Lung (tissue), 11 donors: ENCODE measurements at regions not wholly inside any gene's neighbourhood (a gene's known extent, or its start where the extent isn't known, plus 50 kb on each side); places are given as distances from the start of the nearest gene placed in this dataset.
"Not testable (repeated sequence)": the region's sequence is repeated elsewhere in the genome, so short reads cannot be mapped to it uniquely, and the experiment has no call there.

ENCODE experiments used
- ATAC-seq: fragments of 200-7000 bp; cut with Tn5 transposase; one replicate; pipeline ENCODE4 v1.9.1; 2020; ENCODE audit warnings: moderate number of reproducible peaks; ENCODE audit not compliant: insufficient read depth, low FRiP score
- DNase-seq, 3 donors: peaks; one replicate each; pipeline ENCODE4 v3.0.0-alpha.2; 2013 to 2017
- H3K27ac ChIP-seq, 2 donors: one replicate each; pipeline ENCODE4 v1.5.1; 2013; ENCODE audit warnings: mild to moderate bottlenecking in 2 of 2, moderate library complexity in 2 of 2, control low read depth in 1 of 2, inconsistent platforms in 1 of 2, low read depth in 1 of 2, low read length in 1 of 2
- H3K27me3 ChIP-seq, 3 donors: one replicate each; pipeline ENCODE4 v1.5.1; 2013; ENCODE audit warnings: low read length in 2 of 3; ENCODE audit not compliant: control insufficient read depth in 3 of 3, insufficient read depth in 3 of 3
- H3K36me3 ChIP-seq, 4 donors: one replicate each; pipeline ENCODE4 v1.5.1; 2013; ENCODE audit warnings: low read length in 4 of 4, mild to moderate bottlenecking in 1 of 4, moderate library complexity in 1 of 4; ENCODE audit not compliant: control insufficient read depth in 4 of 4, insufficient read depth in 4 of 4
- H3K4me1 ChIP-seq, 5 donors: one replicate each; pipeline ENCODE4 v1.5.1; 2013; ENCODE audit warnings: low read length in 5 of 5, mild to moderate bottlenecking in 2 of 5, moderate library complexity in 1 of 5; ENCODE audit not compliant: control insufficient read depth in 5 of 5, insufficient read depth in 5 of 5
- H3K4me3 ChIP-seq: one replicate; pipeline ENCODE4 v1.5.1; 2013; ENCODE audit warnings: mild to moderate bottlenecking, control low read depth, moderate library complexity
- H3K9ac ChIP-seq, 2 donors: one replicate each; pipeline ENCODE4 v1.5.1; 2013; ENCODE audit warnings: low read length in 2 of 2, control low read depth in 1 of 2; ENCODE audit not compliant: insufficient read depth in 1 of 2
- H3K9me3 ChIP-seq, 4 donors: one replicate each; pipeline ENCODE4 v1.5.1; 2013; ENCODE audit warnings: low read length in 3 of 4, mild to moderate bottlenecking in 1 of 4, moderate library complexity in 1 of 4; ENCODE audit not compliant: control insufficient read depth in 4 of 4, insufficient read depth in 3 of 4
- WGBS, 2 donors: extraction: QIAGEN DNeasy Blood & Tissue Kit; methylation state at CpG; one replicate each; pipeline ENCODE4 v1.1.7; 2013; 5-methylcytosine and 5-hydroxymethylcytosine counted together
- TF ChIP-seq, protein P1 (sequence below): IDR thresholded peaks from 2 replicates; pipeline ENCODE4 v1.5.1; 2012; ENCODE audit warnings: mild to moderate bottlenecking; ENCODE audit errors: control extremely low read depth, extremely low read depth
- donor health status: control.
- donor health status: control.
- donor health status: Bipolar disorder and iron deficiency.
- donor health status: healthy.
- donor health status: DM: yes; HTN: yes; CAD: no.

DNA sequence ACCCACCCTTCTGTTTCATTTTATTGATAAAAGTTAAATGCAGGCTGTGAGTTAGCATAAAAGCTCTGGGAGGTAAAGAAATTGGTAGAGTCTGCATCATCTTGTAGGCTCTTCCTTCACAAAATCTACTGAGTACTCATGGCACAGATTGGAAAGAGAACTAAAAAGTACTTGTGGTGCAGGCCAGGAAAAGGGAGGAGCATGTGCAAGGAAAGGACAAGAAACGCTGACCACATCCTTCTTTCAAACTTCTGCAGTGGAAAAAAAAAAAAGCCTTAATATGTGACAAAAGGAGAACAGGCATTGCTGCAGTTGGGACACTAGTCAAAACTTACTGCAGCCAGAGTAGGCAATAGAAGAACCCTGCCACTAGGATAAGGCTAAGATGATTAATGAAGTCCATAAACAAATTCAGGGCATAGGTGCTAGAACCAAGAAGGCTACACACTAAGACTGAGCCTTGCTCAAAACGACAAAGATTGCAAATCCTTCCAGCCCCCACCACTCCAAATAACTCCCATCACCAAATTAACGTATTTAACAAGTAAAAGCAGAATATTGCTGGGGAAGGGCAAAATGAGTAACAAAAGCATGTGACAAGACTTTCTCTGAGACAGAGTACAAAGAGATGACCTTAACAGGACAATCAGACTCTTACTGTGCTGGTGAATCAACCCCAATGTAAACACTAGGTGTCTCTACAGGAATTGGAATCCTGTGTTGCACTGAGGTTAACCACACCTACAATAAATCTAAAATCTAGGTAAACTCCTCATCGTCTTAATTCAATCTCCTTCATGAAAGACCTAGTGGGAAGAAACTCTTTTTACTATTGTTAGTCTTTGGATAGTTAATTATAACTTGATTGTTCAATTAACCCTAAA is 1024.8 kb downstream of the TLE1 start:
- WGBS, 2 donors: 20 to 41% methylated on average over 4 of the region's 4 CpGs
- Histone ChIP-seq H3K9ac (no peak overlapping the region), H3K9me3 (peaks cover 0 to 8% (median 0%) of the 10 kb centered on the region in 4 donors), H3K27ac (no peak overlapping the region), H3K4me1 (no peaks in the 10 kb centered on the region), H3K4me3 (no peak overlapping the region), H3K36me3 (no peaks in the 10 kb centered on the region), H3K27me3 (no peaks in the 10 kb centered on the region)
- no peak for DNase-seq
- TF ChIP-seq, protein P1, sequence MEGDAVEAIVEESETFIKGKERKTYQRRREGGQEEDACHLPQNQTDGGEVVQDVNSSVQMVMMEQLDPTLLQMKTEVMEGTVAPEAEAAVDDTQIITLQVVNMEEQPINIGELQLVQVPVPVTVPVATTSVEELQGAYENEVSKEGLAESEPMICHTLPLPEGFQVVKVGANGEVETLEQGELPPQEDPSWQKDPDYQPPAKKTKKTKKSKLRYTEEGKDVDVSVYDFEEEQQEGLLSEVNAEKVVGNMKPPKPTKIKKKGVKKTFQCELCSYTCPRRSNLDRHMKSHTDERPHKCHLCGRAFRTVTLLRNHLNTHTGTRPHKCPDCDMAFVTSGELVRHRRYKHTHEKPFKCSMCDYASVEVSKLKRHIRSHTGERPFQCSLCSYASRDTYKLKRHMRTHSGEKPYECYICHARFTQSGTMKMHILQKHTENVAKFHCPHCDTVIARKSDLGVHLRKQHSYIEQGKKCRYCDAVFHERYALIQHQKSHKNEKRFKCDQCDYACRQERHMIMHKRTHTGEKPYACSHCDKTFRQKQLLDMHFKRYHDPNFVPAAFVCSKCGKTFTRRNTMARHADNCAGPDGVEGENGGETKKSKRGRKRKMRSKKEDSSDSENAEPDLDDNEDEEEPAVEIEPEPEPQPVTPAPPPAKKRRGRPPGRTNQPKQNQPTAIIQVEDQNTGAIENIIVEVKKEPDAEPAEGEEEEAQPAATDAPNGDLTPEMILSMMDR: no peak
- ATAC-seq: no peak

DNA sequence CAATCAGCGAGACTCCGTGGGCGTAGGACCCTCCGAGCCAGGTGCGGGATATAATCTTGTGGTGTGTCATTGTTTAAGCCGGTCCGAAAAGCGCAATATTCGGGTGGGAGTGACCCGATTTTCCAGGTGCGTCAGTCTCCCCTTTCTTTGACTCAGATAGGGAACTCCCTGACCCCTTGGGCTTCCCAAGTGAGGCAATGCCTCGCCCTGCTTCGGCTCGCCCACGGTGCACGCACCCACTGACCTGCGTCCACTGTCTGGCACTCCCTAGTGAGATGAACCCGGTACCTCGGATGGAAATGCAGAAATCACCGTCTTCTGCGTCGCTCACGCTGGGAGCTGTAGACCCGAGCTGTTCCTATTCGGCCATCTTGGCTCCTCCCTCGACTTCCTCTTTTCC is 1029.6 kb downstream of the TLE1 start:
- WGBS, 2 donors: 96 to 97% methylated on average over 26 of the region's 26 CpGs

DNA sequence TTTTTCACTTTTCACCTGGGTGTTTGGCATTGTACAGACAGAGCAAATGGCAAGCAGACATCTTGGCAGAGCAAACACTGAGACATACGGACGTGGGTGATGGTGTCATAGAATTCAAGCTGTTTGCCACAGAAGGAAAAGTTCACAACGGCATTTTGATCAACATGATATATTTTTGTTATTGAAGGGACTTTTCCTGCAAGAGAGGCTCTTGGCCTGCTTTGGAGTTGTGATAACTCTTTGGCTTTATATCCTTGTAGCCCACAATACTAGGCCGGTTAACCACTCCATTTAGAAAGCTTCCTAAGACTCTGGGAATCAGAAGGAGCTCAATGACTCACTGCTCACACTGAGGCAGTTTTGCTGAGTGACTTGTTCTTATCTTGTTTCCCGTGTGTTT is 1038.3 kb downstream of the TLE1 start:
- no peaks in the 10 kb centered on the region for H3K27me3 ChIP-seq
- peaks cover 0 to 6% (median 0%) of the 10 kb centered on the region in 4 donors for H3K9me3 ChIP-seq
- H3K36me3 ChIP-seq: no peaks in the 10 kb centered on the region
- H3K4me3 ChIP-seq: no peak overlapping the region
- WGBS, 2 donors: 68 to 82% methylated on average over 5 of the region's 5 CpGs
- no peak overlapping the region for H3K27ac ChIP-seq
- ATAC-seq (peak; percentile 34), DNase-seq (peak in 2 of 3 donors; percentile 55)
- H3K4me1 ChIP-seq: peaks cover 0 to 10% (median 6%) of the 10 kb centered on the region in 5 donors
- no peak overlapping the region for H3K9ac ChIP-seq
- TF ChIP-seq, protein P1: no peak

More for the DNA sequence above, 1029.6 kb downstream of the TLE1 start:
- H3K4me1 ChIP-seq, H3K27me3 ChIP-seq, H3K27ac ChIP-seq, H3K36me3 ChIP-seq, ATAC-seq, H3K9me3 ChIP-seq, DNase-seq, H3K4me3 ChIP-seq, H3K9ac ChIP-seq: not testable (repeated sequence)

DNA sequence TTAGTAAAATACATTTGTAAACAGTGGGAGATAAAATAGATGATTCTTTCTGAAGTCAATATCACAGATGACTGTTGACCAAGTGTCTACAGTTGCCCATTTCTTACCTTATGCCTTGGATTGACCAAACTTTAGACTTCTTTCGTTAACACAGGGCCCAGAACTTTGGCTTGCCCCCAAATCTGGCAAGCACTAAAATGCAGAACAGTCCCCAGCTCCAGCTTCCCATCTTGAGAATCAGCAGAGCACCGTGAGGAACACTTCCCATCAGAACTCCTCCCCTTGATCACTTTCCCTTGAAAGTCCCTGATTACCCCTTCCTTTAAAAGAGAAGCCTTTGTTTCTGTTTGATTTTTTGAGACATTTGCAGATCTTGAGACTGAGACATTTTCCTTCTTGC is 1039.9 kb downstream of the TLE1 start:
- Histone ChIP-seq H3K36me3 (no peaks in the 10 kb centered on the region), H3K9ac (no peak overlapping the region), H3K4me1 (peaks cover 0 to 10% (median 6%) of the 10 kb centered on the region in 5 donors), H3K27ac (no peak overlapping the region), H3K4me3 (no peak overlapping the region), H3K9me3 (peaks cover 0 to 6% (median 0%) of the 10 kb centered on the region in 4 donors), H3K27me3 (no peaks in the 10 kb centered on the region)
- DNase-seq: no peak
- WGBS, 2 donors: 67 to 71% methylated on average over 2 of the region's 2 CpGs
- no peak for ATAC-seq
- TF ChIP-seq, protein P1: no peak
